A549 (cell line): ENCODE measurements at regions not wholly inside any gene's neighbourhood (a gene's known extent, or its start where the extent isn't known, plus 50 kb on each side); places are given as distances from the start of the nearest gene placed in this dataset.
"Not testable (repeated sequence)": the region's sequence is repeated elsewhere in the genome, so short reads cannot be mapped to it uniquely, and the experiment has no call there.

Experiments
- ATAC-seq, 2 experiments: fragments of 200-7000 bp in 1 of 2; fragments of >200 bp in 1 of 2; cut with Nextera tagmentation in 1 of 2; cut with Tn5 transposase in 1 of 2; 3 replicates each; pipeline versions ENCODE4 v1.8.0 to v1.9.1; 2018 to 2020; ENCODE audit warnings: mild to moderate bottlenecking in 1 of 2, moderate library complexity in 1 of 2
- CTCF ChIA-PET: fragments of 300-600 bp; sonication (Branson Sonifier 250); formaldehyde crosslinking; extraction: SDS; loops from one replicate; lab custom pipeline; 2021; ENCODE audit warnings: antibody characterized with exemption, inconsistent platforms; lab: Yijun Ruan, JAX
- POLR2A ChIA-PET: fragments of 350-600 bp; formaldehyde crosslinking; extraction: SDS; loops from one replicate; lab custom pipeline; 2021; ENCODE audit warnings: antibody characterized with exemption, inconsistent platforms; lab: Yijun Ruan, JAX
- DNase-seq, 2 experiments: peaks; one replicate each; pipeline versions ENCODE4 v3.0.0 to v3.0.0-alpha.2; 2011 to 2016; ENCODE audit warnings: low read depth in 1 of 2, low spot score in 1 of 2
- FAIRE-seq: peaks from 2 replicates; lab custom pipeline; 2011; peaks lifted over from hg19 to GRCh38; lab: Jason Lieb, UNC
- H3K27ac ChIP-seq, 2 experiments: fragments of >200 bp; sonication (Bioruptor Twin); formaldehyde crosslinking; 3 replicates each; pipeline ENCODE4 v1.5.1; 2016 to 2017
- H3K4me1 ChIP-seq: fragments of >200 bp; sonication (Bioruptor Twin); formaldehyde crosslinking; 3 replicates; pipeline ENCODE4 v1.6.1; 2016
- H3K4me2 ChIP-seq: fragments of >200 bp; sonication (Bioruptor Twin); formaldehyde crosslinking; 3 replicates; pipeline ENCODE4 v1.6.1; 2016
- H3K4me3 ChIP-seq: fragments of >200 bp; sonication (Bioruptor Twin); formaldehyde crosslinking; 3 replicates; pipeline ENCODE4 v1.5.1; 2016
- H3K9me3 ChIP-seq: fragments of >200 bp; sonication (Bioruptor Twin); formaldehyde crosslinking; 3 replicates; pipeline ENCODE4 v1.6.1; 2016
- CBX2 ChIP-seq: fragments of 200-600 bp; sonication (generic); IDR thresholded peaks from 2 replicates; pipeline ENCODE4 v1.6.1; 2016; ENCODE audit warnings: low read depth, mild to moderate bottlenecking, borderline replicate concordance
- CBX8 ChIP-seq: fragments of 200-600 bp; sonication (generic); IDR thresholded peaks from 2 replicates; pipeline ENCODE4 v1.6.1; 2016
- EHMT2 ChIP-seq: fragments of 200-600 bp; sonication (generic); IDR thresholded peaks from 2 replicates; pipeline ENCODE4 v1.6.1; 2016; ENCODE audit warnings: antibody characterized with exemption, low read depth, mild to moderate bottlenecking, moderate library complexity
- FOSB ChIP-seq: fragments of 250-450 bp; sonication (Bioruptor Pico); IDR thresholded peaks from 2 replicates; pipeline ENCODE4 v1.5.0; 2020; ENCODE audit warnings: mild to moderate bottlenecking, moderate library complexity
- FOSL2 ChIP-seq, 2 experiments: fragments of 450-650 bp in 1 of 2; fragments of >200 bp in 1 of 2; sonication (Bioruptor Twin) in 1 of 2; formaldehyde crosslinking; IDR thresholded peaks; 2 replicates each; pipeline versions ENCODE4 v1.5.0 to v1.6.1; 2016 to 2020; ENCODE audit warnings: mild to moderate bottlenecking in 1 of 2, moderate library complexity in 1 of 2
- HOXB5 ChIP-seq: fragments of 250-450 bp; sonication (Bioruptor Pico); IDR thresholded peaks from 2 replicates; pipeline ENCODE4 v1.5.0; 2020; ENCODE audit warnings: mild to moderate bottlenecking, moderate library complexity
- KDM1A ChIP-seq: fragments of 200-600 bp; sonication (generic); IDR thresholded peaks from 2 replicates; pipeline ENCODE4 v1.6.1; 2016; ENCODE audit warnings: low read depth, mild to moderate bottlenecking
- MAFK ChIP-seq: fragments of 450-650 bp; IDR thresholded peaks from 2 replicates; pipeline ENCODE4 v1.6.1; 2014; ENCODE audit not compliant: partially characterized antibody
- NFE2L2 ChIP-seq: fragments of 150-350 bp; conservative IDR thresholded peaks from 2 replicates; pipeline ENCODE4 v1.6.1; 2014; ENCODE audit warnings: low read length
- RAD21 ChIP-seq, 2 experiments: fragments of >200 bp in 1 of 2; sonication (Bioruptor Twin) in 1 of 2; formaldehyde crosslinking in 1 of 2; IDR thresholded peaks in 1 of 2; conservative IDR thresholded peaks in 1 of 2; 2 replicates in 1 of 2; 3 replicates in 1 of 2; pipeline ENCODE4 v1.6.1; 2012 to 2018; ENCODE audit warnings: inconsistent platforms in 1 of 2
- RCOR1 ChIP-seq: fragments of 150-350 bp; IDR thresholded peaks from 2 replicates; pipeline ENCODE4 v1.6.1; 2014; ENCODE audit warnings: antibody characterized with exemption, low read length, low read depth
- RFX5 ChIP-seq: fragments of 450-650 bp; IDR thresholded peaks from 2 replicates; pipeline ENCODE4 v1.7.1; 2014; ENCODE audit warnings: antibody characterized with exemption, mild to moderate bottlenecking, moderate library complexity
- USF2 ChIP-seq: fragments of 450-650 bp; IDR thresholded peaks from 2 replicates; pipeline ENCODE4 v1.6.1; 2014; ENCODE audit warnings: antibody characterized with exemption
- ZNF302 ChIP-seq: fragments of 250-450 bp; sonication (Bioruptor Pico); IDR thresholded peaks from 2 replicates; pipeline ENCODE4 v1.9.0; 2021; ENCODE audit warnings: inconsistent platforms, mild to moderate bottlenecking, moderate library complexity
- ZSCAN20 ChIP-seq: fragments of 250-450 bp; sonication (Bioruptor Pico); IDR thresholded peaks from 2 replicates; pipeline ENCODE4 v1.8.0; 2022; ENCODE audit warnings: mild to moderate bottlenecking, moderate library complexity
- WGBS: methylation state at CpG from one replicate; pipeline ENCODE4 v1.1.6; 2017; ENCODE audit errors: missing lambda C conversion rate; 5-methylcytosine and 5-hydroxymethylcytosine counted together
- TF ChIP-seq, protein P1 (sequence below): fragments of >200 bp; sonication (Bioruptor Twin); formaldehyde crosslinking; IDR thresholded peaks from 3 replicates; pipeline ENCODE4 v1.6.1; 2016
- TF ChIP-seq, protein P2 (sequence below): fragments of 250-450 bp; sonication (Bioruptor Pico); IDR thresholded peaks from 2 replicates; pipeline ENCODE4 v1.5.0; 2020; ENCODE audit warnings: low read depth, mild to moderate bottlenecking, moderate library complexity

GRCh38 chr14:94827711-94828447, 58.0 kb upstream of the GSC start:
- H3K27ac ChIP-seq = no peak overlapping the region
- POLR2A ChIA-PET = no interaction called here
- ATAC-seq = no peak
- DNase-seq = no peak
- TF ChIP-seq RFX5 (no peak), FOSB (no peak), HOXB5 (CRISPR knock-in tag) (no peak), RAD21 (conservative IDR thresholded peaks at IDR 0.05 in 1 of 2, IDR thresholded peaks at IDR 0.05 in 1 of 2) (no peak), ZSCAN20 (CRISPR knock-in tag) (no peak), KDM1A (no peak), ZNF302 (CRISPR knock-in tag) (no peak)
- TF ChIP-seq, protein P1, sequence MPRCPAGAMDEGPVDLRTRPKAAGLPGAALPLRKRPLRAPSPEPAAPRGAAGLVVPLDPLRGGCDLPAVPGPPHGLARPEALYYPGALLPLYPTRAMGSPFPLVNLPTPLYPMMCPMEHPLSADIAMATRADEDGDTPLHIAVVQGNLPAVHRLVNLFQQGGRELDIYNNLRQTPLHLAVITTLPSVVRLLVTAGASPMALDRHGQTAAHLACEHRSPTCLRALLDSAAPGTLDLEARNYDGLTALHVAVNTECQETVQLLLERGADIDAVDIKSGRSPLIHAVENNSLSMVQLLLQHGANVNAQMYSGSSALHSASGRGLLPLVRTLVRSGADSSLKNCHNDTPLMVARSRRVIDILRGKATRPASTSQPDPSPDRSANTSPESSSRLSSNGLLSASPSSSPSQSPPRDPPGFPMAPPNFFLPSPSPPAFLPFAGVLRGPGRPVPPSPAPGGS = no peak
- TF ChIP-seq, all 56 proteins: peak for 0
- CTCF ChIA-PET = no interaction called here
- no peak overlapping the region for H3K4me3 ChIP-seq
- FAIRE-seq = no peak
- peaks cover 7% of the 10 kb centered on the region for H3K4me1 ChIP-seq
- WGBS = 59% methylated on average over 7 of the region's 7 CpGs
- H3K4me2 ChIP-seq = no peak overlapping the region
- peaks cover 7% of the 10 kb centered on the region; the same call in 1 of the 3 replicates for H3K9me3 ChIP-seq

DNA sequence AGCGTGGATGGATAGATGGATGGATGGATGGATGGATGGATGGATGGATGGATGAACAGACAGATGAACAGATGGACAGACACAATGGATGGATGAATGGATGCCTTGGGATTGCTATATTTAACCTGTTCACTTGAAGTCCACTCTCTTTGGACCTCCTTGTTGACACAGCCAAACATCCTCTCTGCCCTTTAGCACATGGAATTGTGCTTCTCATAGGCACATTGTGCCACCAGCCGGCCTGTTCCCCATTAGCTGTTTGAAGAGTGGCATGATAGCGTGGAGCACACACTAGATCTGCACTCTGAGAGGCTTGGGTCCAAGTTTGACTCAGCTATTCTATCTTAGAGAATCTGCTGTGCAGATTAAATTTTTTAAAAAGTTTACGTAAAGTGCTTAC, 56.9 kb upstream of the GSC start:
- no peak for ATAC-seq
- WGBS = 39% methylated on average over 4 of the region's 4 CpGs
- Histone ChIP-seq H3K4me3 (no peak overlapping the region), H3K4me2 (no peak overlapping the region), H3K9me3 (peaks cover 7% of the 10 kb centered on the region; the same call in 1 of the 3 replicates), H3K27ac (no peak overlapping the region), H3K4me1 (peaks cover 7% of the 10 kb centered on the region)
- no peak for TF ChIP-seq USF2
- no peak for TF ChIP-seq ZNF302 (CRISPR knock-in tag)
- no peak for TF ChIP-seq RCOR1
- POLR2A ChIA-PET = no interaction called here
- CTCF ChIA-PET = no interaction called here
- no peak for FAIRE-seq
- DNase-seq = no peak

DNA sequence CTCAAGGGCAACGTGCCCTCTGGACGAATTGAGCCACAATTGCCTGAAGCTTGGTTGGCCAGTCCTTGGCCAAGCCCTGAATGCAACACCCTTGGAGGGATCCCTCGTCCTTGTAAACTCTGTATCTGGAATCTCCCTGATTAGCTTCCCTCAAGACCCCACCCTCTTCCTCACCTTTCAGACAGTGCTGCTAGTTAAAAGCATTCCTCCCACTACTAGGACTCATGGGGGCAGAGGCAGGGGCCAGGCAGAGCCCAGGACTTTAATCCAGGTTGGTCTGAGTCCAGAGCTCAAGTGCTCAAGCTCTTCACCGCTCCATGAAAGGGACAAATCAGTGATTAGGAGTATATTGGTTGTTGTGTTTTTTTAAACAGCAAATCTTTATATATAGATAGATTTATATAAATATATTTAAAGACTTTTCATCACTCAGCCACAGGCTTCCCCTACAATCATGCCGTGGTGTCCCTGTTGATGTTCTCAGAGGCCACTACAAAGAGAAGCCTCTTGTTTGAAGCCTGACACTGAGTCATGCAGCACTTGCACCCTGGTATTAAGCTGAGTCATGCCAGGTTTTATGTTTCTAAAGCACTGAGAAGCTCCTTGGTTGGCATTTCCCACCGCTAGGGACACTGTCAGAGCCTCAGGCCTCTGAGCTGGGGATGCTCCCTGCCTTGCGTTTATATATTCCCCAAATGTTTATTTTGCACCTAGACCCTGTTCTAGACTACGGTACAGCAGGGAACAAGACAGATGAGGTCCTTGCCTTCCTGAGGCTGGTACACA, 53.8 kb upstream of the GSC start:
- DNase-seq = peak; percentile 31 to 80
- peak overlapping the region; percentile 48 to 77; a peak in 5 of 6 replicates for H3K27ac ChIP-seq

DNA sequence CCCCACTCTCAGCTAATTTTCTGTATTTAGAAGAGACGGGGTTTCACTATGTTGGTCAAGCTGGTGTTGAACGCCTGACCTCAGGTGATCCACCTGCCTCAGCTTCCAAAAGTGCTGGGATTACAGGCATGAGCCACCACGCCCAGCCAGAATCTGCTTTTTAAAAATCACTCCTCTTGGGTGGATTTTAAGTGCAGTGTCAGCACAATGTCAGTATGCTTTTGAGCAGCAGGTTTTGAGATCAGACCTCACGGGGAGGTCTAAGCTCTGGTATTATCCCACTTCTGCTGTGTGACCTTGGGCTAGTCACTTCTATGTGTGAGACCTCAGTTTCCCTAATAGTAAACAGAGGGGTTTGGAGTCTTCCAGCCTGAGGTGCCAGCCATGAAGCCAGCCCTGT, 51.8 kb upstream of the GSC start:
- no peak overlapping the region for H3K27ac ChIP-seq
- 59% methylated on average over 4 of the region's 4 CpGs for WGBS
- H3K4me2 ChIP-seq = no peak overlapping the region
- POLR2A ChIA-PET = no interaction called here
- CTCF ChIA-PET = no interaction called here
- TF ChIP-seq EHMT2 (no peak), CBX8 (no peak), MAFK (peak; percentile 91), CBX2 (no peak)
- TF ChIP-seq, protein P1 = no peak
- FAIRE-seq (no peak), DNase-seq (no peak), ATAC-seq (no peak)
- H3K9me3 ChIP-seq = peaks cover 7% of the 10 kb centered on the region; the same call in 1 of the 3 replicates
- peaks cover 7% of the 10 kb centered on the region for H3K4me1 ChIP-seq
- no peak overlapping the region for H3K4me3 ChIP-seq

More for the DNA sequence above, 53.8 kb upstream of the GSC start:
- Histone ChIP-seq H3K9me3 (peaks cover 7% of the 10 kb centered on the region; the same call in 1 of the 3 replicates), H3K4me2 (peak overlapping the region; percentile 20; the same call in 1 of the 3 replicates), H3K4me3 (no peak overlapping the region), H3K4me1 (peaks cover 7% of the 10 kb centered on the region)
- POLR2A ChIA-PET = no interaction called here
- FAIRE-seq = no peak
- WGBS = 33% methylated on average over 8 of the region's 8 CpGs
- TF ChIP-seq FOSL2 (IDR thresholded peaks at IDR 0.05) = peak; percentile 28; the same call in 1 of the 2 replicates
- TF ChIP-seq FOSL2 (CRISPR knock-in tag; IDR thresholded peaks at IDR 0.05) = peak; percentile 36; the same call in 1 of the 2 replicates
- TF ChIP-seq, protein P2, sequence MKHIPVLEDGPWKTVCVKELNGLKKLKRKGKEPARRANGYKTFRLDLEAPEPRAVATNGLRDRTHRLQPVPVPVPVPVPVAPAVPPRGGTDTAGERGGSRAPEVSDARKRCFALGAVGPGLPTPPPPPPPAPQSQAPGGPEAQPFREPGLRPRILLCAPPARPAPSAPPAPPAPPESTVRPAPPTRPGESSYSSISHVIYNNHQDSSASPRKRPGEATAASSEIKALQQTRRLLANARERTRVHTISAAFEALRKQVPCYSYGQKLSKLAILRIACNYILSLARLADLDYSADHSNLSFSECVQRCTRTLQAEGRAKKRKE (CRISPR knock-in tag) = no peak
- TF ChIP-seq MAFK = peak; percentile 92
- TF ChIP-seq ZSCAN20 (CRISPR knock-in tag) = no peak
- peak; percentile 83 for TF ChIP-seq NFE2L2
- ATAC-seq = peak; percentile 51 to 87; a peak in 4 of 6 replicates
- CTCF ChIA-PET = interaction anchor here (0.7 to 1.1 kb wide), 2 partner anchors 10 to 56 kb away, joined by 3 read pairs; no protein-coding TSS in a partner anchor

- FAIRE-seq, H3K4me1 ChIP-seq, H3K9me3 ChIP-seq, DNase-seq, ATAC-seq, H3K4me3 ChIP-seq, H3K4me2 ChIP-seq, H3K27ac ChIP-seq, CTCF ChIA-PET, POLR2A ChIA-PET: not testable (repeated sequence)
- 10% methylated on average over 1 of the region's 1 CpG for WGBS
These were observed 51.0 kb upstream of the GSC start for GRCh38 chr14:94820932-94821331.
